GM19397 (cell line): ENCODE measurements at regions not wholly inside any gene's neighbourhood (a gene's known extent, or its start where the extent isn't known, plus 50 kb on each side); places are given as distances from the start of the nearest gene placed in this dataset.
"Not testable (repeated sequence)": the region's sequence is repeated elsewhere in the genome, so short reads cannot be mapped to it uniquely, and the experiment has no call there.

Source experiments
- ATAC-seq: cut with Tn5 transposase; IDR thresholded peaks from one replicate; pipeline ENCODE4 v1.9.1; 2021; ENCODE audit warnings: mild to moderate bottlenecking, moderate library complexity; ENCODE audit not compliant: unreplicated experiment

- ATAC-seq, result no peak
Measured at GRCh38 chr3:181974198-181974597, 262.5 kb downstream of the SOX2 start.

DNA sequence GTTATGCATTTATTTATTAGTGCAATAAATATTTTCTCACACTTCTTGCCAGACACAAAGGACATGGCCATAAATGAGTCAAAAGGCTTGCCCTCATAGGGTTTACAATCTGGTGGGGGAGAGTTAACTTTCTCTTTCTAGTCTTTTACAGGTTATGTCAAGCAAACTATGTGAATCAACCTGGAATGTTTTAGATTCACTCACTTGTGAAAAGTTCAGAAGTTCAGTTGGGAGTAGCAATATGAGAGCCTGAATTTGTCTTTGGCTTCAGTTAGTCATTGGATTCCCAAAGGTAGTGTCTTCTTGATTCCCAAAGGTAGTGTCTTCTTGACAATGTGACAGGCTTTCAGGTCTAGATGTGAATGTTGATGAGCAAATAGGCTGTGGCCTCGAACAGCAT is 264.8 kb downstream of the SOX2 start:
- no peak for ATAC-seq

DNA sequence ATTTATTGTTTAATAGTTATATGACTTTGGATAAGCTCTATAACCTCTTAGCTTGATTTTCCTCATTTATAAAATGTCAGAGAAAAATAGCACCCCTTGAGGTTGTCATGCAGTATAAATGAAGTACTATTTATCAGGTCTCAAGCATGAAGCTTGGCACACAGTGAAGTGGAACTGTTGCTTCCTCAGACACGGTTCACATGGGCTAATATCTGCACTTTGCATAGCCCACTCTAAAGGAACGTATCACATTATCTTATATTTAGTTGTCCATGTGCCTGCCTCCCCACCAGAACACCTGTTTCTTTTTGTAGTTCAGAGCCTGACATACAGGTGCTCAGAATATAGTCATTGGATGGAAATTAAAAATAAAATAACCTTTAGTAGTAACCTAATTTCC is 273.7 kb downstream of the SOX2 start:
- ATAC-seq, result no peak

DNA sequence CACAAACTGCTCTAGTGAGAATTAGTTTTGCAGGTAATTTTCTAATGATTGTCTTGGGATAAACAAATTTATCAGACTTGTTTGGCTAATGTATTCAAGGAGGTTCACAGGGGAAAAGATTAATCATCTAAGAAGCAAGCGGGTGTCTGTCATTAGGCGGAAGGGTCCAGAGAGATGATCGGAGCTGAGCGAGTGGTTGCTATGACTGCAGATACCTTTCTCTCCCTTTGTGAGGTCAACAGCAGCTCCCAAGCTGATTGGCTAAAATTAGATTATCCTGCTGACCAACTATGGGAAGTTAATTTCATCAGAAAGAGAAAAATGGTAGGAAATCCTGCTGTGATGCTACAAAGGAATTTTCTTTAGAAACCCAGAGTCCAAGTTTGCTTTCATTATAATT is 276.0 kb downstream of the SOX2 start:
- no peak for ATAC-seq

DNA sequence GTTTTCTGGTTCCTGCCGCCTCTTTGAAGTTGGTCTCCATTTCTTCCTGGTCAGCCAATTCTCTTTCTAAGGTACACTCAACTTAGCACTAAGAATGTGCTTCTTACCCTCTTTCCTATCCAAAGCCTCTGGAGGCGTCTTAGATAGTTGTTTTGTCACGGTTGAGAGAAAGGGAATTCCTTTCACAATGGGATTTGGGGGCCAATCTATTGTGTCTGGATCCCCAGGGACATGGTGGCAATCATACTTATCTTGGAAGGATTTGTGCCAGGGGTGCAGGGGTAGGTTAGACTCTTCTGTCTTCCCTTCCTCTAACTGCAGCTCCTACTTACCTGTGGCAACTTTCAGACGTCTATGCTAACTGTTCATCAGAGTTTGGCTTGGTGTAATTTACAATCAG is 287.1 kb downstream of the SOX2 start:
- ATAC-seq, result no peak

DNA sequence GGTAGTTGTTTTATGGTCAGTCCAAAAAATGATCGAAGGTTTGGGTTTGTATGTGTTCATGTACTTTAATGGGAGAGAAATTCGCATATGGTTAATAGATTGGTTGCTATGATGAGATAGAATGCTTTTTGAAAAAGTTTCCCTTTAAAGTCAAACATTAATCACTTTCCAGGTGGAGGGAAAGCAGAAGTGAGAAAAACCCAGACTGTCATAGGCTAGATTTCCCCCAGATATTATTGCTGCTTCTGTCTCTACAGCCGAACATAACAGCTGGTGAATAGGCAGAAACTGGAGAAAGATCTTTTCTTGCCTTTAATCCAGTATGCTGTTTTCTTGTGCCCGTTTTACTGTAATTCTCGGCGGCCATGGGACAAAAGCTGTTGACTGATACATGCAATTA is 287.6 kb downstream of the SOX2 start:
- ATAC-seq, result peak; percentile 70

DNA sequence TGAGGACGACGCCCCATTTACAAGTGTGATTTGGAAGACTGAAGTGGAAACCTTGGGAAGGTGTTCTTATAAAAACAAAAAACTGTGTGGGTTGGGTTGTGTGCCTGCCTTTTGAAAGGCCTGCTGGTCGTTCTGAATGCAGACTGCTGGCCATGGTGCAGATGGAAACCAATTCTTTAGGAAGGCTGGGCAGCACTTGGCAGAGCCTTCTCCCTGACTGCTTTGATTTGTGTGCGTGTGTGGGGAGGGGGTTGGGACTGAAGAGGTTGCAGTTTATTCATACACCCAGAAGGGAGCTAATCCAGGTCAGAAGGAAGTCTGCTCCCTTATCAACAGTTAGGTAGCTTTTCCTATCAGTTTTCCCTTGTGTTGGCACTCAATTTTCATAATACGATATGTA is 288.7 kb downstream of the SOX2 start:
- ATAC-seq, result no peak

GRCh38 chr3:182005219-182005618 is 293.5 kb downstream of the SOX2 start:
- ATAC-seq, result no peak

- no peak for ATAC-seq
Measured at GRCh38 chr3:182005701-182006100, 294.0 kb downstream of the SOX2 start.

GRCh38 chr3:182006431-182006830 is 294.7 kb downstream of the SOX2 start:
- ATAC-seq, result no peak

GRCh38 chr3:182007441-182007840 is 295.7 kb downstream of the SOX2 start:
- ATAC-seq, result no peak

DNA sequence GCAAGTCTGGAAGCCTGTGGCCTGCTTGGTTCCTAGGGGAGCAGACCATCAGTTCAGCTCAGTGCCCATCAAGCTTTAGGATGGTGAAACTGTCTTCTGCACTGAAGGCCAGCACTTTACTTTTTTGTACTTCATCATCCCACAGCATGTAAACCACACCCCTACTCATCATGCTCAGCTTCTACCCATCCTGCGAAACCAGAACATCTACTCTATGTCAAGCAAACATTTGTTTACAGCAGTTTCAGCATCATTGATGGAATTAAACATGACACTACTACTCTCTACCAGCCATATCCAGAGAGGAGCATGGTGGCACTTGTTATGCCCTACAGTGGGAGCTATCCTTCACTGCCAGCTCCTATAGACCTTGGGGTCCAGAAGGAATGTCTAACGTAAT is 306.6 kb downstream of the SOX2 start:
- ATAC-seq, result no peak

- no peak for ATAC-seq
Measured at GRCh38 chr3:182019926-182020325, 308.2 kb downstream of the SOX2 start.

DNA sequence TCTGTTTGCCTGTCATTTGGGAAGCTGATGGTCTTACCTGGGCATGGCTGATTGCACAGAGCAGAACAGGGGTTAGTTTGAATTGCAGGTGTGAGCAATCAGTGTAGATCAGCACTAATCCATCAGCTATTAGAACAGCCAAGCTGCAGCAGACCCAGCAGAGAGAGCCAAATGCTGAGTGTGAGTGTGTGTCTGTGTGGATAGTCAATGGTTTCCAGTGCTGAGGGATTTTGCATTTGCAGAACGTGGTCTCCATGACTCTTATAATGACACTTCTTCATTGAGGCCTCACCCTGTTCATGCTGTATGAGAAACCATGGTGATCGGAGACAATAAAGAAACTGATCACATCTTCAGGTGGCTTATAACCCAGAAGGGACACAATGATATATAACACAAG is 312.1 kb downstream of the SOX2 start:
- ATAC-seq, result no peak

- ATAC-seq, result no peak
Measured at GRCh38 chr3:182027366-182027765, 315.6 kb downstream of the SOX2 start.

DNA sequence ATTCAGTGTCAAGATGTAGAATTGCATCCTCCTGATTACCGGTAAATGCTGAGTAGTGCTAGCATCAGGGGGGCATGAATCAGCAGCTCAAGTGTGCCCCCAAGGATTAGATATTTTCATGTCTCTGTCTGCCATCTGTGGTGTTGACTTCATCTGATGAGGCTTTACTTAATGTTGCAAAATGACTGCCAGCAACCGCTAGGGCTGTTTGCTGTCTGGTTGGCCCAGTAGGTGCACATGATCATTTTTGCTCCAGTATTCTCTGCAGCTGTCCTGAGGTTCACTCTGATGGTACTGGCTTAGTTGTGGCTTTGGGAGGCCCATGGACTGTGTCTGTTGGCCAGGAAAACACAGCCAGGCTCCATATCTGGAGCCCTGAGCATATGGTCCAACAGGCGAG is 316.4 kb downstream of the SOX2 start:
- no peak for ATAC-seq

DNA sequence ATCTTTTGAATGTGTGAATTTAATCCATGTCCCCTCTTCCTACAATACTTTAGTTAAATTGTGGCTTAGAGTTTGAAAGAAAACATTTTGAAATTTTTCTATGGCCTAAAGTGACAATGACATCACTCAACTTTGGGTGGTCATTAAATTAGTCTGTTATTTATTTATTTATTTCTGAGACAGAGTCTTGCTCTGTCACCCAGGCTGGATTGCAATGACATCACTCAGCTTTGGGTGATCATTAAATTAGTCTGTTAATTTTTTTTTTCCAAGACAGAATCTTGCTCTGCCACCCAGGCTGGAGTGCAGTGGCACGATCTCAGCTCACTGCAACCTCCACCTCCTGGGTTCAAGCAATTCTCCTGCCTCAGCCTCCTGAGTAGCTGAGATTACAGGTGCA is 322.5 kb downstream of the SOX2 start:
- not testable (repeated sequence) for ATAC-seq

DNA sequence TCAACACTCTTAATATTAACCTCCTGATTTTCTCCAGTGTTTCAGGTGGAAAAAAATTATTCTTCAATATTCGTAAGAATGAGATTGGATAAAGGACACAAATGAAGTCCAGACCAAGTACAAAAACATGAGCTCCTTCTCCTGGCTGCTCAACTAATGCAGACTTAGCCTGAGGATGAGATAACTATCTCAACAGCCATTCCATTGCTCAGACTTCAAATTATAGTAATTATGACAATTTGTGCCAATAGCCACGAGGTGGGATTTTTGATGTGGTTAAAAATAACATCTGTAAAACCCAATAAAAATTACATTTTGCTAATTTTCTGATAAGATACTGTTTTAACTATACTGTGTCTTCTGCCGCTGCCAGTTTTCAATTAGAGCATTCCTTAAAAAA is 323.6 kb downstream of the SOX2 start:
- no peak for ATAC-seq

- ATAC-seq, result no peak
Measured at GRCh38 chr3:182036382-182036781, 324.7 kb downstream of the SOX2 start.

GRCh38 chr3:182041668-182042291 is 330.1 kb downstream of the SOX2 start:
- ATAC-seq, result no peak

GRCh38 chr3:182045736-182046135 is 334.0 kb downstream of the SOX2 start:
- ATAC-seq, result no peak

DNA sequence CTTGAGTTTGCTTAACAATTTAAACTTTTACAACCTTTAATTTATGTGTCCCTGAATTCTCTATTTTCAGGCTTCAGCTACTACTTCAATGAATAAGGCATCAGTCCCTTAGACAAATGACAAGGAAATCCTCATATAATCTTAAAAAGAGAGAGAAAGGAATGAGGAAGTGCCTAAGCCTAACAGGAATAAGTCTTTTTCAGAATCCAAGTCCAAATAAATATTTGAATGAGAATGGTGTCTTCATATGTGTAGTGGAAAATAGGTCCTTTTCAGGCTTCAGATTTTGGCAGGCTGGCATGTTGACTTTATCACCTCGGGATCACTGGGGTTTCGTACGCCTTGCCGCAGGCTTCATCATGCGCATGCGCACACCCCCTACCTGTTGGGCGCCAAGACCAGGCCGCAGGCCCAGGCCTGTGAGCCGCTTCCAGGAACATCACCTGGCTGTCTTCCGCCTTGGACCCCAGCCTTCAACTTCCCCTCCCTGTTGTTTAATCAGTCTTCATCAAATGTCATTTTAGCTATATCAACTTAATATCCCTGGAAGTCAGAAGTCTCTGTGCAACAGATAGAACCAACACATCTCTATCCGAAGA is 334.5 kb downstream of the SOX2 start:
- no peak for ATAC-seq

DNA sequence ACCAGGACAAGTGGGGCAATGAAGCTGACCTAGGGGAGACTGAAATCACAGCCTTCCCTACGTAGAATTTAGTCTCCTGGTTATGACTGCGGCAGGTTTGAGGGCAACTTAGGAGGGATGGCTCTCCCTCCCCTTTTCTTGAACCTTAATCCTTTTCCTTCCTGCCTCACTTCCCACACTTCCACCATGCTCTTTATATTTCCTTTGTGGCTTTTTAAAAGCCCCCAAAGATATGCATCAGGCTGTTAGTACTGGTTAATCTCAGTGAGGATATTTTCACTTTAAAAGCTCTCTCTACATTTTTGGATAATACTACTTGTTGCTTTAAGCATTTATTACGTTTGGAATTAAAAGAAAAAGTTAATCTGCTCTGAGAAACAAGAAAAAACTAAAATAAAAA is 339.2 kb downstream of the SOX2 start:
- ATAC-seq, result no peak
